LNCAP (cell line): ENCODE measurements at regions not wholly inside any gene's neighbourhood (a gene's known extent, or its start where the extent isn't known, plus 50 kb on each side); places are given as distances from the start of the nearest gene placed in this dataset.

Experiments used
- CTCF ChIP-seq: fragments of 450-650 bp; IDR thresholded peaks from 2 replicates; pipeline ENCODE4 v1.5.1; 2017; ENCODE audit warnings: mild to moderate bottlenecking

DNA sequence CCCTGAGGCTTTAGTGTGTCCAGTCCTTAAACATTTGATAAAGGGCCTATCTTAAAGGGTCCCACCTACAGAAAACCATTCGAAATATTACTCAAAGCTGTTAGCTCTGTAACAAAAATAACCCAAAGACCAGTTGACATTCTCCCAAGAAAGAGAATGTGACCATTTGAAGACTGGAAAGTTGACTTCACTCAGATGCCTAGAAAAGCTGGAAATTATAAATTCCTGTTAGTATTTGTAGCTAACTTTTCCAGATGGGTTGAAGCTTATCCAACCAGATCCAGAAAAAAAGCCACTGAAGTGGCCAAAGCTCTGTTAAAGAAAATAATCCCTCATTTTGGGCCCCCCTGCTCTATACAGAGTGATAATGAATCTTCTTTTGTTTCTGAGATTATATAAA is 408.4 kb downstream of the PLOD2 start:
- TF ChIP-seq CTCF, result no peak

DNA sequence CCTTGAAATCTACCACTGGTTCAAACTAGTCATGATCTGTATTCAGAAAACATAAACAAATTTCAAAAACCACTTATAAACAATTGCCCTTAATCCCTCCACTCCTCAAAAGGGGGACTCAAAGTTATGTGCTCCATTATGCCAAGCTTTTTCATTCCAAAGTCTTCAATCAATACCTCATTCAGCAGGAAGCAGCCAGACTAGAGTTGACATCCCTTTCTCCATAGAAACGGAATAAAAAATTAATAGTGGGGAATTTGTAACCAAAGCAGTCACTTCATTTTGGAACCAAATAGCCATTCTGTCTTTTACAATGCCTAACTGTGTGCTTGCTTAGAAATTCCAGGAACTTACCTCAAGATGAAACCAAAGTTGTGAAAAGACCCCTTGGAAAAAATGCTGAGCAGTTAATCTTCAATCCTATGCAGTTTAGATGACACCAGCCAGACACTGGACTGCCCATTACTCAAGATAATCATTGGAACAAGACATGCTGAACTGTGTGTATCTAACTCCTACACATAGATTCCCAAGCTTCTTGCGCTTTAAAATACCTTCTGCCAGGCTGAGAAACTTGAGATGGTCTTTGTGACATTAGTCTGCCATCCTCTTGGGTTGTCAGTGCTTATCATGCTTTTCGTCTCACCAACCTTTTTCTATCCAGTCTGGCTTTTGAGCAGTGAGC is 406.2 kb downstream of the PLOD2 start:
- no peak for TF ChIP-seq CTCF

DNA sequence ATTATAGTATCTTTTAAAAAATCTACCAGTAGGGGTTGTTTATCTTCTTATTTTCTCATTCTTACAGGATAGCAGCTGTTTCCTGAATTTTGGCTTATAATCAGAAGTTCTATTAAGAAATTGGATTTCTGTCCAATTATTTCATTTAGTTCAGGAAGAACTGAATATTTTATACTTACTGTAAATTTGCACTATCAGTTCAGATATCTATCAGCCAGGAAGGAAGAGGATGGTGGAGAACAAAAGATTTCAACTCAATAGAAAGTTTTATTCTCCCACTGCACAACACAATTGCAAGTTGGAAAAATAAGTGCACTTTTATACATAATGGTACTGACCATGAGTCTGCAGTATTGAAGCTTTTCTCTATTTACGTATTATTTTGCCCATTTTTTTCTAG is 400.9 kb downstream of the PLOD2 start:
- no peak for TF ChIP-seq CTCF

DNA sequence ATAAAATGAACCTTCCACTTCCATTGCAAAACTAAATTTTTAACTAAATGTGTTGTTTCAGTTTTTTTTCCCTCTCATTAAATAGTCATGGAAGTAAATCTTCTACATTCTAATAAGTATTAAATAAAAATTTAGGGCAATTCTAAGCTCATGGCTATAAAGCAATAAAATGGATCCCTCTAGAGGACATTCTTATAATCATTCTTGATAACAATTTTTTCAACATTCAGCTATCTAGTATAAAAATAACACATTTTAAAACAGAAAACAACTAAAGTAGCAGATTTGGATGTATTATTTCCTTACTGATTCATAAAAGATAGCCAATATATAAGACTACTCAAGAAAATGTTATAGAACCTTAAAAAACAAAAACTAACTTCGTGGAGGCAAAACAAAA is 393.1 kb downstream of the PLOD2 start:
- TF ChIP-seq CTCF, result peak; percentile 36; the same call in 1 of the 2 replicates

DNA sequence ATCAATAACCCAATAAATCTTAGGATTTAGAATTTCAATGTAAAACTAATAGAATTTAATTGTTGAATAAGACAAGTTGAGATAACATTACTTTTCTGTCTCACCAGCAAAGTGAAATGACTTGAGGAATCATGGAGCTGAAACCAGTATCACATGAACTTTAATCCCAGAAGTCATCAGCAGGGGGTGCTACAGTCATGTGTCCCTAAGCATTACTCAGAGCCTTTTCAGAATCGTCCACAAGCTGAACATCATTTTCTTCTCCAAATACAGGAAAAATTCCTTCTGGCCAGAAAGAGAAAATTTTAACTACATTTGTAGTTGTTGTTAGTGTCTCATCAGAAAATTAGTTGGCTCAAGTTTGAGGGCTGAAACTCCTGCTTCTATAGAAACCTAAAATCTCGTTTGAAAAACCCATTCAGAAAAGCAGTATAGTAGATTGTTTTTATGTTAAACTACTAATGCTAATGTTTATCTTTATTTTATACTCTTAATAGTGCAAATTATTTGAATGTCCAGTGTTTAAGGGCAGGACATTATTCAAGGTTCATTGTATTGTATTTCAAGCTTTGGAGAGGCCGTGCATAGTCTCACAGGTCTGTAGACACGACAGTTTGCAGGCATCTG is 384.1 kb downstream of the PLOD2 start:
- peak; percentile 57; the same call in 1 of the 2 replicates for TF ChIP-seq CTCF

GRCh38 chr3:145780301-145780700 is 380.7 kb downstream of the PLOD2 start:
- TF ChIP-seq CTCF, result no peak

GRCh38 chr3:145785668-145786067 is 375.3 kb downstream of the PLOD2 start:
- TF ChIP-seq CTCF, result no peak
